AML-193 (cell line): ENCODE measurements at regions not wholly inside any gene's neighbourhood (a gene's known extent, or its start where the extent isn't known, plus 50 kb on each side); places are given as distances from the start of the nearest gene placed in this dataset.

Source experiments
- DNase-seq, 2 experiments: peaks; one replicate each; lab custom pipeline; 2025; lab: John Stamatoyannopoulos, UW

GRCh38 chr18:56278421-56279003, 359.9 kb downstream of the TXNL1 start:
- no peak for DNase-seq

GRCh38 chr18:56276466-56276865, 361.9 kb downstream of the TXNL1 start:
- DNase-seq, result no peak

- no peak for DNase-seq
Measured at GRCh38 chr18:56273541-56274219, 364.7 kb downstream of the TXNL1 start.

- DNase-seq, result no peak
Measured at GRCh38 chr18:56270671-56271250, 367.6 kb downstream of the TXNL1 start.

DNA sequence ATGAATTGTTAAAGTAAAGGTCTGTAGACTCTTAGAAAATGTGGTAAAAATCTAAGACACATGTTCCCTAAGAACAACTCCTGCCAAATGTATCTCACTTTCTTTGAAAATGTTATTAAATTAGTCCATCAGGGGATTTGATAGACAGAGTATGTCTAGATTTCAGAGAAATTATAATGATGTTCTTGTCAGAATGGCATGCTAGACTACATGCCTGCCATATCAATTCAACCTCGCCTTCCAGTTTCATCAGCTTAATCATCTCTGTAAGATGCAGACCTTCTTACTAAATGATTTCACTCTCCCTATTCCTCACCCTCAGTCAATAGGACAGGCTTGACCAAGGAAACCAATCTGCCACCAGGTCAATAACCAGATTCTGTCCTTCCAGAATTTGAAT, 368.4 kb downstream of the TXNL1 start:
- DNase-seq, result no peak

DNA sequence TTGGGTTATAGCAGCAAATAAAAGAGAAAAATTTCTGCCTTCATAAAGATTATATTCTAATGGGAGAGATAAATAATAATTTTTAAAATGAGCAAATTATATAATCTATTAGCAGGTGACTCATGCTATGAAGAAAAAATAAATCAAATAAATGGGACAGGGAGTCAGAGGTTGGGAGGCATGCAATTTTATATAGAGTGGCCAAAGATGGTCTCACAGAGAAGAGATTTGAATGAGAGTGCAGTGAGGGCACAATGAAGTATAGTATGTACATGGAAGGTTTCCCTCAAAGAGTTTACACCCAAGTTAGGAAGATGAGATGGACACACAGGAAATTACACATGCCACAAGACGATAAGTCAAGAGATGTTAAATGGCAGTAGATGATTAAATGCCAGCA, 369.4 kb downstream of the TXNL1 start:
- DNase-seq, result no peak

DNA sequence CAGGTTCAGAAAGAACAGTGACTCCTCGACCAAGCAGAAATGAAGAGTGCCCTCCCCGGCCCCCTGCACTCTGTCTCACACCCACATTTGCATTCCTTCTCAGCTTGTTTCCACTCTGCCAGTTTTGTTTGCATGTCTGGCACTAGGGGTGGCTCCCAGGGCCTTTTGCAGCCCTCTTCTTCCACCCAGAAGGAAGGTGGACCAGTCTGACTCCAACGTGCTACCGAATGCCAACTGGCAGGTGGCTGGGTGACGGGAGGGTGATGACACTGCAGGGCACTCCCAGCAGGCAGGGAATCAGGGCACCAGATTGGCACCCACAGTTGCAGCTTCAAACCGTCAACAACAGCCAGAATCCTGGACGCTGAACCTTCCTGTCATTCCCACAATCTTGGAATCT, 371.1 kb downstream of the TXNL1 start:
- DNase-seq, result no peak

- DNase-seq, result peak in 1 of 2 experiments; percentile 1
Measured at GRCh38 chr18:56258178-56258577, 380.2 kb downstream of the TXNL1 start.

DNA sequence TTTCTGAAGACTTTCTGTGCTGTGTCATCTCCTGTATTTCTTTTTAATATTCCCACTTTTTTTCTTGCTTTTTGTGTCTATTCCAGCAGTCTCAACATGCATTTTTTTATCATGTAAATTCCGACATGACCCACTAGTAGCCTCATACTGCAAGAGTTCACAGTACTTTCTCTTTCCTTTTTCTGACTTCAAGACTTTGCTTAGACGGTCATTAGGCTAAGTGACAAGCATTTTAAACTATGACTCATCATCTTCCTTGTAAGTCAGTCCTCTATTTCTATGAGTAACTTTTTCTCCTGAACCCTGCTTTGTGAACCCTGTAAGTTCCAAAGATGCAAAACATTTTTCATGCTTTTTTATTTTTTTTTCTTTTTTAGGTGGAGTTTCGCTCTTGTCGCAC, 381.2 kb downstream of the TXNL1 start:
- DNase-seq, result no peak

DNA sequence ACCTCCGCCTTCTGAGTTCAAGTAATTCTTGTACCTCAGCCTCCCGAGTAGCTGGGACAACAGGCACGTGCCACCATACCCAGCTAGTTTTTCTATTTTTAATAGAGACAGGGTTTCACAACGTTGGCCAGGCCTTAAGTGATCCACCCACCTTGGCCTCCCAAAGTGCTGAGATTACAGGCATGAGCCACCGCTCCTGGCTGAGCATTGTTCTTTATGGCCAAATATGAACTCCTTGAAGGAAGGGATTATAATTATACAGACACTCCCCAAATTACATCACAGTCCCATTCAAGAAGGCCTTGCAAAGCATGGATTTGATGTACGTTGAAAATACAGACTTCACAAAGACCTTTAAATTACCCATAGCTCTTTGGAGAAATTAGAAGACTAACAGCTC, 381.7 kb downstream of the TXNL1 start:
- DNase-seq, result no peak

DNA sequence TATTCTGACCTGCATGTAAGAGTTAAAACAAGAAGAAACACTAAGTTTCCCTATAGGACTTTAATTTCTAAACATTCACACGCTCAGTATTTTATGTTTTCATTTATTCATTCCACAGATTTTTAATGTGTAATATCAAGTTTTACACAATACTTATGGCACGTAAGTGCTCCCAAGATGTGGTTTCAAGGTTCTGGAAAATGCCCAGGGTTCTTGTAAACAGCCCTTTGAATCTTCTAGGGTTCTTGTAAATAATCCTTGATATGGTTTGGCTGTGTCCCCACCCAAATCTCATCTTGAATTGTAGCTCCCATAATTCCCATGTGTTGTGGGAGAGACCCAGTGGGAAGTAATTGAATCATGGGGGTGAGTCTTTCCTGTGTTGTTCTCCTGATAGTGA, 383.0 kb downstream of the TXNL1 start:
- no peak for DNase-seq

GRCh38 chr18:56252456-56252855, 385.9 kb downstream of the TXNL1 start:
- DNase-seq, result no peak

DNA sequence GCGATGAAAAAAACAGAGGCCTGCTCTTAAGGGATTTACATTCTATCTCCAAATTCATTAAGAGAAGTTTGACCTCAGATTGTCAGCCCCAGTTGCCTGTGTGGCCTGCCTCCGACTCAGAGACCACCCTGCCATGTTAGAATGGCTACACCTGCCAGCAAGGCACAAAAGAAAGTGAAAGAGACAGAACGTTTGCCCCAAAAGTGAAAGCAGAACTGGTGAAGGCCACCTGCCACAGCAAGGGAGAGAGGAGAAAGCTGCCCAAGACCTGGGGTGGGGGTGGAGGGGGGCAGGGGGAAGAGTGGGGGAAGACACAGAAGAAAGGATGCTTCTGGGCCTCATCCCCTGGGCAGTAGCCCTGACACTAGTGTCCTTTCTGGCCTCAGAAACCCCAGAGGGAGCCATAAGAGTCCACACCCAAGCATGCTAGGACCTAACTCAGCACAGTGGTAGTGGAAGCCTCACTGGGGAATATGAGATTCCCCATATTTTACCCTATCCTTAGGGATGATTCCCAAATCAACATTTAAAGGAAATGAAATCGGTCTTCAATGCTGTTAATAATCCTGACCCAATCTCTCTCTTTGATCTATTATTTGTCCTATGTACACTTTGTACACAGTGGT, 389.7 kb downstream of the TXNL1 start:
- no peak for DNase-seq

DNA sequence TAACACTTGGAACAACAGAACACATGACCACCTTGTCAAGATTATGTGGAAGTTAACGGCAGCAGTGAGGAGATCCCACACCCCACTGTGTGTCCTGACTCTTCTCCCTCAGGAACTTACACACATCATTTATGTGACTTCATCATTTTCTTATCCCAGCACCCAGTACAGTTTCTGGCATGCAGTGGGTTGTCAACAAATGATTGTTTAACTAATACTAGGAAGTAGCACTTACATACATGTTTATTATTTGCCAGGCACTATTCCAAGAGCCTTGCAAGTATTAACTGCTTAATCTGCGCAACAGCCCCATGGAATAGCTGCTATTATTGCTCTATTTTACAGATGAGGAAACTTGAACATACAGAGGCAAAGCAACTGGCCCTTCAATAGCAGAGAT, 391.5 kb downstream of the TXNL1 start:
- DNase-seq, result no peak

DNA sequence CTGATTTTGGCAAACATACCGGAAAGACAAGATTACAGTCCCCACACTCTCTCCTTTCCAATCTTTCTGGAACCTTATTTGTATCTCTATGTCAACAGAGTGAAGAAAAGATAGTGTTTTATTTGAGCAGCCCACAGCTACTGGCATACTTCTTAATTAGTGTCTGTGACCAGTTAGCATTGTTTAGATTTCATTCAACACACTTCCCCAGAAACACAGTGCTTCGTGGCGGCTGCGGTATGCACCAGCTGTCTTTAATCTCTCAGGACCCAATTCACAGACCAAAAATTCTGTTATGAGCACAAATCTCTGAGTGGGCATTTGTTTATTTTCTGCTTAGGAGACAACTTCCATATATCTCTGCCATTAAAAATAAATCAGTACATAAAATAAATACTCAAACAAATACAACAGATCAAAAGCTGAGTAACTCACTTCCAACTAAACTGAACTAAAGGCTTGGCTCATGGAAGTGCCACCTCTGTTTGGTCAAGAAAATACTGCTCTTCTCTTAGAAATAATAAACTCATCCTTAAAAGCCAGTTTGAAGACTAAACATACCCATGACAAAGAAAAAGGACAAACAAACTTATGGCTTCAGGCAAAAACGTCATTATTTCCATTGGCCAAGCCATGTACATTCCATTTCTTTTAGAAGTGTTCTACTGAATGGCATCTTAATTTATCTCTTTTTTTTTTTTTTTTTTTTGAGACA, 392.4 kb downstream of the TXNL1 start:
- no peak for DNase-seq

- no peak for DNase-seq
Measured at GRCh38 chr18:56240405-56240804, 398.0 kb downstream of the TXNL1 start.

GRCh38 chr18:56238576-56238975, 399.8 kb downstream of the TXNL1 start:
- no peak for DNase-seq

DNA sequence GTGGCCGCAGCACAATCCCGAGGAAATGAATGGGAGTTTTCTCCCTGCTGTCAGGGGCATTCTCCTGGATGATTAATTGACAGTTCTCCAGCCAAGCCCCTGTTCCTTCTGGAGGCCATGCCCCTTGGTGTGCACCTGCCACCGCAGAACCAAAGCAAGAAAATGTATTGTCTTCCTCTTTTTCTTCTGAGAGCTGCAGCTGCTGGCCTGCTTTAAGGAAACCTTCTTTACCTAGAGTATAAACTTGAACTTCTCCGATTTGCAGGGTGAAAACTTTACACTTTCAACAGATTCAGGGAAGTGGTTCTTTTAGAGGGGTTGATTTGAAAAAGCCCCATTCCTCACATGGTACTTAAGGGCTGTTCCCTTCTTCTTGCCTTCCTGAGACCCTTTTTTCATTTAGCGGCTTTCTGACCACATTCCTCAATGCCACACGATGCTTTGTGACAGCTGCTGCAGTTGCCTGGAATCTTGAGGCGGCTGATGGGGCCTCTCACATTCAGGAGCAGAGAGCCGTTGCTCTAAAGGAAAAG, 402.8 kb downstream of the TXNL1 start:
- no peak for DNase-seq

DNA sequence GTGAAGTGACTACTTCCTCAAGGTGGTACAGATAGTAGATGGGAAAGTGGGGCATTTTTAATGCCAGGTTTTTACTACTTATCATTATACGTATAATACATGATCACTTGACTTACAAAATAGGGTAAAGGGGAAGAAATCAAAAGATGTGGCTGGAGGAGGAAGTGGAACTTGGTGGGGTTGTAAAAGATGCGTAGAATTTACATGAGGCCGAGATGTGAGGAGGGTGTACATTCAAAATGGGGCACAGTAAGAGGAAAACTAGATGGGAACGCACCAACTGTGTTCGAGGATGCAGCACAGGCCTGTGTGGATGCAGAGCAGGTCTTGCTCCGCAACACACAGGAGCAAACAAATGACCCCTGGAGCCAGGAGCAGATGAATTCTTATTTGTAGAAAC, 403.3 kb downstream of the TXNL1 start:
- DNase-seq, result no peak

GRCh38 chr18:56233595-56233994, 404.8 kb downstream of the TXNL1 start:
- no peak for DNase-seq

- no peak for DNase-seq
Measured at GRCh38 chr18:56226025-56226424, 412.4 kb downstream of the TXNL1 start.
